B cell (primary cell): ENCODE measurements at regions not wholly inside any gene's neighbourhood (a gene's known extent, or its start where the extent isn't known, plus 50 kb on each side); places are given as distances from the start of the nearest gene placed in this dataset.

Source experiments
- ATAC-seq: fragments of 200-7000 bp; cut with Tn5 transposase; one replicate; pipeline ENCODE4 v1.10.0; 2021; ENCODE audit warnings: low read depth, mild to moderate bottlenecking, moderate number of reproducible peaks, moderate library complexity
- CTCF ChIA-PET: fragments of 350-600 bp; sonication (Branson Sonifier 250); formaldehyde crosslinking; loops from one replicate; lab custom pipeline; 2021; ENCODE audit warnings: antibody characterized with exemption, inconsistent platforms; lab: Charles Lee
- POLR2A ChIA-PET: fragments of 350-600 bp; sonication (Branson Sonifier 250); formaldehyde crosslinking; loops from one replicate; lab custom pipeline; 2021; ENCODE audit warnings: antibody characterized with exemption; lab: Charles Lee
- DNase-seq: peaks from one replicate; pipeline ENCODE4 v3.0.0; 2013
- H2AFZ ChIP-seq: 2 replicates; pipeline ENCODE4 v1.6.1; 2012; ENCODE audit warnings: mild to moderate bottlenecking, low read depth, low read length; ENCODE audit not compliant: insufficient read depth, poor library complexity, severe bottlenecking
- H3K27ac ChIP-seq, 2 donors: 1 replicate in 1 of 2; 2 replicates in 1 of 2; pipeline ENCODE4 v1.5.1; 2012 to 2013; ENCODE audit warnings: low read length in 2 of 2, mild to moderate bottlenecking in 2 of 2, moderate library complexity in 1 of 2
- H3K27me3 ChIP-seq, 4 experiments: fragments of 200-600 bp in 1 of 4; sonication (generic) in 1 of 4; replicated peaks in 1 of 4; 1 replicate in 2 of 4; 2 replicates in 2 of 4; pipeline versions ENCODE4 v1.6.1 to v1.7.0; 2013 to 2016; ENCODE audit warnings: low read length in 3 of 4, mild to moderate bottlenecking in 2 of 4, mixed read lengths in 1 of 4, moderate library complexity in 1 of 4; ENCODE audit not compliant: insufficient read depth in 4 of 4, control insufficient read depth in 3 of 4; ENCODE audit errors: control extremely low read depth in 1 of 4
- H3K36me3 ChIP-seq, 2 experiments: replicated peaks in 1 of 2; 1 replicate in 1 of 2; 2 replicates in 1 of 2; pipeline versions ENCODE4 v1.6.1 to v1.7.1; 2013; ENCODE audit warnings: low read length in 1 of 2; ENCODE audit not compliant: insufficient read depth in 2 of 2, control insufficient read depth in 1 of 2; ENCODE audit errors: control extremely low read depth in 1 of 2, extremely low read depth in 1 of 2
- H3K4me1 ChIP-seq, 2 donors: fragments of 200-600 bp in 1 of 2; sonication (generic) in 1 of 2; 1 replicate in 1 of 2; 2 replicates in 1 of 2; pipeline versions ENCODE4 v1.5.1 to v1.6.1; 2013 to 2017; ENCODE audit warnings: low read length in 2 of 2; ENCODE audit not compliant: control insufficient read depth in 2 of 2, insufficient read depth in 2 of 2
- H3K4me2 ChIP-seq: replicated peaks from 2 replicates; pipeline ENCODE3; 2012; ENCODE audit warnings: mild to moderate bottlenecking, low read depth, low read length; ENCODE audit not compliant: poor library complexity, severe bottlenecking
- H3K4me3 ChIP-seq, 5 experiments: fragments of 200-600 bp in 1 of 5; sonication (generic) in 1 of 5; 1 replicate in 3 of 5; 2 replicates in 2 of 5; pipeline versions ENCODE4 v1.5.1 to v1.7.0; 2011 to 2016; ENCODE audit warnings: low read length in 4 of 5, mild to moderate bottlenecking in 4 of 5, low read depth in 2 of 5, control low read depth in 1 of 5, moderate library complexity in 1 of 5; ENCODE audit not compliant: insufficient read depth in 1 of 5; ENCODE audit errors: control extremely low read depth in 1 of 5, extremely low read depth in 1 of 5
- H3K79me2 ChIP-seq: fragments of 200-600 bp; sonication (generic); one replicate; pipeline ENCODE4 v1.6.0; 2016; ENCODE audit warnings: low read length; ENCODE audit not compliant: control insufficient read depth, insufficient read depth
- H3K9ac ChIP-seq: fragments of 200-600 bp; sonication (generic); 2 replicates; pipeline ENCODE4 v1.6.1; 2017; ENCODE audit warnings: mild to moderate bottlenecking, low read length, moderate library complexity
- H3K9me3 ChIP-seq, 3 donors: one replicate each; pipeline versions ENCODE4 v1.6.1 to v1.7.1; 2013; ENCODE audit warnings: low read length in 2 of 3; ENCODE audit not compliant: control insufficient read depth in 2 of 3, insufficient read depth in 1 of 3; ENCODE audit errors: control extremely low read depth in 1 of 3
- H4K20me1 ChIP-seq: 2 replicates; pipeline ENCODE4 v1.6.0; 2012; ENCODE audit warnings: mild to moderate bottlenecking, low read length; ENCODE audit not compliant: insufficient read depth, control insufficient read depth, poor library complexity, severe bottlenecking
- H3K27ac Mint-ChIP-seq: one replicate; pipeline ENCODE4 v1.8.0; 2021; ENCODE audit warnings: mixed read lengths
- H3K27me3 Mint-ChIP-seq: one replicate; pipeline ENCODE4 v1.8.0; 2021; ENCODE audit warnings: mixed read lengths
- H3K4me1 Mint-ChIP-seq: one replicate; pipeline ENCODE4 v1.8.0; 2021; ENCODE audit warnings: mixed read lengths
- H3K4me3 Mint-ChIP-seq: one replicate; pipeline ENCODE4 v1.8.0; 2021; ENCODE audit warnings: mixed read lengths
- H3K9me3 Mint-ChIP-seq: one replicate; pipeline ENCODE4 v1.8.0; 2022; ENCODE audit warnings: mixed read lengths; ENCODE audit not compliant: insufficient read depth
- EZH2 ChIP-seq: IDR thresholded peaks from 2 replicates; pipeline ENCODE4 v1.6.1; 2012; ENCODE audit warnings: borderline replicate concordance, low read depth, mild to moderate bottlenecking, moderate library complexity, low read length; ENCODE audit not compliant: insufficient read depth, poor library complexity, severe bottlenecking
- WGBS: methylation state at CpG from one replicate; pipeline ENCODE4 v1.1.5; 2013; ENCODE audit warnings: missing lambda C conversion rate; ENCODE audit not compliant: insufficient coverage; 5-methylcytosine and 5-hydroxymethylcytosine counted together
- intact Hi-C: fragments of 100-400 bp; cut with micrococcal nuclease; formaldehyde crosslinking; loops from one replicate; pipeline ENCODE4 v1.10.0; 2022
- TF ChIP-seq, protein P1 (sequence below): fragments of 200-600 bp; IDR thresholded peaks from one replicate; pipeline ENCODE4 v1.8.0; 2022; ENCODE audit warnings: antibody characterized with exemption, mild to moderate bottlenecking

DNA sequence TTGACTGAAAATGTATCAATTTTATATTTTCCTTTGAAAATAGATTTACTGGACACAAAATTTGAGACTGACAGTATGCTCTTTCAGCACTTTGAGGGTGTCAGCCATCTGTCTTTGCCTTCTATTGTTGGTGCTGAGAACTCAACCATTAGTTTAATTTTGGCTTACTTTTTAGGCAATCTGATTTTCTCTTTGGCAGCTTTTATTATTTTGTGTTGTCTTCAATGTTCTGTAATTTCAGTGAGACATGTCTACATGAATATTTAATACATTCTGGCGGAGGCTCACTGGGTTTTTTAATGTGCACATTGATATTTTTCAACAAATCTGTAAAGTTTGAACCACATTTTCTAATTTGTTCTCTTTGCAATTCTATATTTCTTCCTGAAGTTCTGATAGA, 648.6 kb downstream of the C6orf118 start:
- ATAC-seq, result no peak
- H3K27me3 ChIP-seq, result no peaks in the 10 kb centered on the region
- H3K4me2 ChIP-seq, result no peak overlapping the region
- no peak for TF ChIP-seq EZH2
- TF ChIP-seq, protein P1, sequence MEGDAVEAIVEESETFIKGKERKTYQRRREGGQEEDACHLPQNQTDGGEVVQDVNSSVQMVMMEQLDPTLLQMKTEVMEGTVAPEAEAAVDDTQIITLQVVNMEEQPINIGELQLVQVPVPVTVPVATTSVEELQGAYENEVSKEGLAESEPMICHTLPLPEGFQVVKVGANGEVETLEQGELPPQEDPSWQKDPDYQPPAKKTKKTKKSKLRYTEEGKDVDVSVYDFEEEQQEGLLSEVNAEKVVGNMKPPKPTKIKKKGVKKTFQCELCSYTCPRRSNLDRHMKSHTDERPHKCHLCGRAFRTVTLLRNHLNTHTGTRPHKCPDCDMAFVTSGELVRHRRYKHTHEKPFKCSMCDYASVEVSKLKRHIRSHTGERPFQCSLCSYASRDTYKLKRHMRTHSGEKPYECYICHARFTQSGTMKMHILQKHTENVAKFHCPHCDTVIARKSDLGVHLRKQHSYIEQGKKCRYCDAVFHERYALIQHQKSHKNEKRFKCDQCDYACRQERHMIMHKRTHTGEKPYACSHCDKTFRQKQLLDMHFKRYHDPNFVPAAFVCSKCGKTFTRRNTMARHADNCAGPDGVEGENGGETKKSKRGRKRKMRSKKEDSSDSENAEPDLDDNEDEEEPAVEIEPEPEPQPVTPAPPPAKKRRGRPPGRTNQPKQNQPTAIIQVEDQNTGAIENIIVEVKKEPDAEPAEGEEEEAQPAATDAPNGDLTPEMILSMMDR, result no peak
- ChIA-PET CTCF (no interaction called here), POLR2A (no interaction called here)
- no peaks in the 10 kb centered on the region for H3K4me1 ChIP-seq
- H3K4me3 ChIP-seq, result no peak overlapping the region
- no peaks in the 10 kb centered on the region for H3K36me3 ChIP-seq
- Mint-ChIP-seq H3K27ac (no peak overlapping the region), H3K4me3 (no peak overlapping the region), H3K27me3 (no peaks in the 10 kb centered on the region), H3K4me1 (no peaks in the 10 kb centered on the region), H3K9me3 (peaks cover 4% of the 10 kb centered on the region)
- no CpG with 5 or more reads among the region's 1 CpG for WGBS
- peaks cover 0 to 3% (median 0%) of the 10 kb centered on the region in 3 donors for H3K9me3 ChIP-seq
- no peak overlapping the region for H3K9ac ChIP-seq
- intact Hi-C loops, result no loop called here
- no peak overlapping the region for H3K27ac ChIP-seq
- no peak for DNase-seq
- no peak overlapping the region for H2AFZ ChIP-seq
- H3K79me2 ChIP-seq, result no peaks in the 10 kb centered on the region
- no peaks in the 10 kb centered on the region for H4K20me1 ChIP-seq

GRCh38 chr6:164640956-164641355, 668.4 kb downstream of the C6orf118 start:
- intact Hi-C loops, result no loop called here
- H3K27me3 Mint-ChIP-seq, result no peaks in the 10 kb centered on the region
- H3K4me1 Mint-ChIP-seq, result no peaks in the 10 kb centered on the region
- Histone ChIP-seq H3K27ac (no peak overlapping the region), H2AFZ (no peak overlapping the region), H3K4me3 (no peak overlapping the region), H4K20me1 (no peaks in the 10 kb centered on the region), H3K4me1 (no peaks in the 10 kb centered on the region), H3K9me3 (no peaks in the 10 kb centered on the region), H3K79me2 (no peaks in the 10 kb centered on the region), H3K4me2 (no peak overlapping the region), H3K27me3 (no peaks in the 10 kb centered on the region), H3K36me3 (no peaks in the 10 kb centered on the region), H3K9ac (no peak overlapping the region)
- H3K27ac Mint-ChIP-seq, result no peak overlapping the region
- 72% methylated on average over 4 of the region's 4 CpGs for WGBS
- peaks cover 9% of the 10 kb centered on the region for H3K9me3 Mint-ChIP-seq
- ATAC-seq (no peak), DNase-seq (no peak)
- no peak overlapping the region for H3K4me3 Mint-ChIP-seq
- TF ChIP-seq EZH2, result no peak
- TF ChIP-seq, protein P1, result no peak
- CTCF ChIA-PET, result no interaction called here
- POLR2A ChIA-PET, result no interaction called here
